Stimulated activated effector memory CD8-positive, alpha-beta T cell treated with anti-CD3 and anti-CD28 coated beads, Interleukin-12 subunit alpha, Interleukin-12 subunit beta, amount 100 ng/mL, for 72 hours (primary cell): ENCODE measurements at regions not wholly inside any gene's neighbourhood (a gene's known extent, or its start where the extent isn't known, plus 50 kb on each side); places are given as distances from the start of the nearest gene placed in this dataset.
"Not testable (repeated sequence)": the region's sequence is repeated elsewhere in the genome, so short reads cannot be mapped to it uniquely, and the experiment has no call there.

Source experiments
- ATAC-seq: fragments of 150-1000 bp; cut with Tn5 transposase; 2 replicates; pipeline ENCODE4 v1.10.0; 2021
- DNase-seq, 2 donors: peaks; one replicate each; pipeline ENCODE4 v3.0.0; 2021 to 2022; ENCODE audit warnings: low spot score in 2 of 2
- H3K27ac Mint-ChIP-seq: one replicate; pipeline ENCODE4 v1.8.0; 2022; ENCODE audit warnings: mild to moderate bottlenecking, mixed read lengths
- H3K36me3 Mint-ChIP-seq: one replicate; pipeline ENCODE4 v1.8.0; 2022; ENCODE audit warnings: mild to moderate bottlenecking, mixed read lengths
- H3K4me1 Mint-ChIP-seq: one replicate; pipeline ENCODE4 v1.8.0; 2022; ENCODE audit warnings: mixed read lengths
- H3K4me3 Mint-ChIP-seq: one replicate; pipeline ENCODE4 v1.8.0; 2022; ENCODE audit warnings: mild to moderate bottlenecking, mixed read lengths
- H3K9me3 Mint-ChIP-seq: one replicate; pipeline ENCODE4 v1.8.0; 2022; ENCODE audit warnings: mixed read lengths

DNA sequence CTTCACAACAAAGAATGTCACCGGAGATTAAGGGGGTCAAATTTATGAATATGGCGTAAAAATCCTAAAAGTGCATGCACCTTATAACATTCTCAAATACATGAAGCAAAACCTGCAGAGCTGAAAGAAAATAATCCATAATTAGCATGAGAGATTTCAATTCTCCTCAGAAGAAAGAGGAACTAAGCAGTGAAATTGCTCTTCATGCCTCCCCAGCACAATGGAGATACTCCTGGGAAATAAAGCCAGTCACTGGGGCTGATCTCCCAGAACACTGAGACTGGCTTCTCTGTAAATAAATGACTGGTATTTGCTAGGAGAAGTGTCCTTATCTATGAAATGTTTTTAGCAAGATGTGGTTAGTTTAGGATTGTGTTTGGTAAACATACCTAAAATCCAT lies 68.1 kb downstream of the GOLGA6L6 start:
- not testable (repeated sequence) for ATAC-seq, H3K4me1 Mint-ChIP-seq, H3K27ac Mint-ChIP-seq, H3K36me3 Mint-ChIP-seq, DNase-seq, H3K9me3 Mint-ChIP-seq, H3K4me3 Mint-ChIP-seq

DNA sequence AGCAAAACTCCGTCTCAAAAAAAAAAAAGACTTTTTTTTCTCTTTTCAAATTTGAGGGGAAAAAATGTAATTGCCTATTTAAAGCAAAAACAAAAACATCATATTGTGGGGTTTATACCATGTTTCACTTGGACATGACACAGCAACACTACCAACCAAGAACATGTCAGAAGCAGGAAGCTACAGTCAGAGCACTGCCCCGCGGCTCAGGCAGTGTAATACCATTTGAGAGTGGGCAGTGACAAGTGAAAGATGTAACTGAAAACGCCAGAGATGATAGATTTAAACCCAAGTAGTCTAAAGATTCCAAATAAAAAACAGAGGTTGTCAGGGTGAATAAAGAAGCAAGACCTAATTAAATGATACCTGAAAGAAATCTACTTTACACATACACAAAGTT lies 68.6 kb downstream of the GOLGA6L6 start:
- H3K4me3 Mint-ChIP-seq, H3K9me3 Mint-ChIP-seq, DNase-seq, H3K27ac Mint-ChIP-seq, H3K4me1 Mint-ChIP-seq, H3K36me3 Mint-ChIP-seq: not testable (repeated sequence)
- peak; percentile 43 for ATAC-seq

DNA sequence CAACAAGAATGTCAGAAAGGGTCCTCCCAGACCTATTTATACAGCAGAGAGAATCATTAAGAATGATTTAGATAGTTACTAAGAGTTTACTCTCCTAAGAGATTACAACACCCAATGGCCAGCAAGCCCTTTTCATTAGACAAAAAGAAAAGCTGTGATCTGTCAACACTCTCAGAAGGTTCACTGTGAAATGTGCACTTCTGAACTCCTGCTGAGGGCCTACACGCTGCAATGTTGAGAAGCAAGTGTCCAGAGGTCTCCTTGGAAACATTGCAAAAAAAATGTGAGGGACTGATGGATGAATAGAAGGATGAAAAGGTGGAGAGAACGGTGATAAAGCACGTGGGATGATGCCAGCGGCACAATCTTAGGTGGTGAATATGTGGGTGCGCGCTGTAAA lies 70.8 kb downstream of the GOLGA6L6 start:
- H3K36me3 Mint-ChIP-seq, H3K27ac Mint-ChIP-seq, DNase-seq: not testable (repeated sequence)

DNA sequence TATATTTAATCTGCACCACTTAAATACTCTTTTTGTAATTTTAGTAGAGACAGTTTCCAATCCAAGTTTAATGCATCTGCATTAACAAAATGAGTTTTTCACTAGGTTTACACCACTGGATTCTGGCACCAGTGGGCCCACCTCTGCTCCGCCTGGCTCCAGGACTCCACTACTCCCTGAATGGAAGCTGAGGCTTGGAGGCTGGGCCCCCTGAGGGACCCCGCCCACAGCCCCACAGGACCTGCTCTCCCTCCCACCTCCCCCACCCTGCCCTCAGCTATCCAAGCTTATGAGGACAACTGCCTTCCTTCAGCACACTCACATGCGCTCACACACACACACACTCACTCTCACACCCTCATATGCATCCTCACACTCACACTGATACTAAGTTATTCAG lies 100.5 kb downstream of the GOLGA6L6 start:
- H3K36me3 Mint-ChIP-seq, H3K9me3 Mint-ChIP-seq, H3K27ac Mint-ChIP-seq, H3K4me1 Mint-ChIP-seq, ATAC-seq, H3K4me3 Mint-ChIP-seq, DNase-seq: not testable (repeated sequence)

More for the DNA sequence above, 70.8 kb downstream of the GOLGA6L6 start:
- not testable (repeated sequence) for ATAC-seq, H3K4me3 Mint-ChIP-seq, H3K9me3 Mint-ChIP-seq, H3K4me1 Mint-ChIP-seq

DNA sequence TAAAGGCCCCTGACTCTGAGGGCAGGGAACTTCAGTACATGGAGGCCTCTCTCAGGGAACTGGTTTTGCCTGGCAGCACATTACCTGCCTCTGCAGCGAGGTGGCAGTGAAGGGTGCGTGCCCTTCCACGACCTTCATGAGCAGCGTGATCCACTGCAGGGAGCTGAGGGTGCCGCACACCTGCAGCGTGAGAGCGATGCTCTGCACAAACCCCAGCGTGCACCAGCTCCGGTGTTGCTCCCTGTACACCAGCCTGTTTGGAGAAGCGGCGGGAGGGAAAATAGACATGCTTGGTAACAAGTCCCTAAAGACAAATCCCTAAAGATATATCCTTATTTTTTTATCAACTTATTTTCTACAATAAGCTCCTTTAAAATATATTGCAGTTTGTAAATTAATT lies 101.2 kb downstream of the GOLGA6L6 start:
- H3K36me3 Mint-ChIP-seq, H3K4me3 Mint-ChIP-seq, H3K27ac Mint-ChIP-seq, DNase-seq, H3K4me1 Mint-ChIP-seq, ATAC-seq, H3K9me3 Mint-ChIP-seq: not testable (repeated sequence)

DNA sequence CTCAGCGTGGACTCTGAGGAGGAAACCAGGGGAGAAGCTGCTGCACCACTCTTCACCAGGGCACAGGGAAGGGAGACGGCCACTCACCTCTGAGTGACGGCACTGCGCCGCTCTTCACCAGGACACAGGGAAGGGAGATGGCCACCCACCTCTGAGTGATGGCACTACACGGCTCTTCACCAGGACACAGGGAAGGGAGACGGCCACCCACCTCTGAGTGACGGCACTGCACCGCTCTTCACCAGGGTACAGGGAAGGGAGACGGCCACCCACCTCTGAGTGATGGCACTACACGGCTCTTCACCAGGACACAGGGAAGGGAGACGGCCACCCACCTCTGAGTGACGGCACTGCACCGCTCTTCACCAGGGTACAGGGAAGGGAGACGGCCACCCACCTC lies 102.5 kb downstream of the GOLGA6L6 start:
- not testable (repeated sequence) for H3K4me1 Mint-ChIP-seq, H3K9me3 Mint-ChIP-seq, H3K4me3 Mint-ChIP-seq, H3K27ac Mint-ChIP-seq, DNase-seq, ATAC-seq, H3K36me3 Mint-ChIP-seq

DNA sequence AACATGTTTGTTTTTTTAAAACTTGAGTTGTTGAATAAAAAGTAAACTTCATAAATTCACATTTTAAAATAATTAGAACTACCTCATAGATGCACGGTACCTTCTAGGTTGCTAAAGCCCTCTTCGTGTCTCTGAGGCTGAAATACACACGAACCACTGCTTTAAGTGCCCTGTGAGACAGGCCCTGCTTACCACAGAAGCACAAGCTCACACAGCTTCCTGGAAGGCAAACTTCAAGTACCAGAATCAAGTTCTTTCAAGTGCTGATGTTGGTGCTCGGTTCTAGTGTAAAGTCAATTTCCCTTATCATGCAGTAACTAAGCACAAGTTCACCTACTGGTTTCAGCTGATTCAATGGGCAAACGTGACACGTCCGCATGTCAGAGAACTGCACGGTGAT lies 103.3 kb downstream of the GOLGA6L6 start:
- DNase-seq, H3K9me3 Mint-ChIP-seq, ATAC-seq, H3K4me3 Mint-ChIP-seq, H3K4me1 Mint-ChIP-seq, H3K36me3 Mint-ChIP-seq, H3K27ac Mint-ChIP-seq: not testable (repeated sequence)

DNA sequence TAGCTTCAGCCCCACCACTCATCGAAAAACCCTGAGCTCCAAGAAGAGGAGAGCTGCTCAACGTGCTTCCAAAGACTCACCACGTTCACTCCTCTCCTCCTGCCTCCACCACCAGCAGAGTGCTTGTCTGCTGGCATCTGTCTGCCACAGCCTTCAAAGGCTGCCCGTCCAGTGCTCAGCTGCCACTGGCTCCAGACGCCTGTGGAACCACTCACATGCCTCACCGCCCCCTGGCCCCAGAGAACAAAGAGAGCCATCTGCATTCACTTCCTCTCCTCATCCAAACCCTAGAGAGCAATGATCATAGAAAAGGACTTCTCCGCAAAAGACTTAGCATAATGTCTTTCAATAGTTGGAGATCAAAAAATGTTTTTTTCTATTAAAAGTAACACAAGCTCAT lies 108.1 kb downstream of the GOLGA6L6 start:
- not testable (repeated sequence) for H3K27ac Mint-ChIP-seq, ATAC-seq, H3K9me3 Mint-ChIP-seq, H3K4me1 Mint-ChIP-seq, H3K36me3 Mint-ChIP-seq, H3K4me3 Mint-ChIP-seq, DNase-seq

DNA sequence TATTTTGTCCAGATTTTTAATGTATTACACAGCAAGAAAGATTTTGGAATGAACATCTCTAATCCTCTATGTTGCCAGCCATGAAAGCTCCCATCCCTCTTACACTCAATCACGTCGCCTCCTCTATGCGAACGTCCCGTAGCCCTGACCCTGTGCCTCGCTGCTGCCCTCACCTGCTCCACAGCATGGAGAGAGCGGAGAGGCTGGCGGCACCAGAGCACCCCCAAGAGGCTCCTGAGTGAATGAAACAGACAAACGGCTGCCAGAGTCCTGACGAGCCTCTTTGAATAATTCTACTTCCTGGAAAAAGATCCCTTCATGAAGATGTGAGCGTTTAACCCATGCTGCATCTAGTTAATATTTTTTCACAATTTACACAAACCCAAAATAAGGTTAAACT lies 111.1 kb downstream of the GOLGA6L6 start:
- not testable (repeated sequence) for H3K9me3 Mint-ChIP-seq, ATAC-seq, H3K36me3 Mint-ChIP-seq

DNA sequence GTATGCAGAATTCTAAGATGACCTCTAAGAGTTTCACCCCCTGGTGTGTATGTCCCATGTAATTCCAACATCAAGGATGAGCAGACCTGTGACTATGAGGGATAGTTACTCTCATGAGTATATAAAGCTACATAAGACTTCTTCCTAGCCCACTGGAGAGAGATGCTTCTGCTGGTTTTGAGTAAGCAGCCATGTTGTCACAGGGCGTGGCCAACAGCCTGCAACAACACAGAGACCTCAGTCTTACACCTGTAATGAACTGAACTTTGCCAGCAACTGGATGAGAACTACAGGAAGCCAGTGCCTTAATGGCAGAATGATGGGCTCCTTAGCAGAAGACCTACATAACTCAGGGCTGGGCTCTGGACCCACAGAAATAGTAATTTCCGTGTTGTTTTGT lies 120.9 kb downstream of the GOLGA6L6 start:
- not testable (repeated sequence) for H3K4me3 Mint-ChIP-seq, DNase-seq, H3K36me3 Mint-ChIP-seq, H3K9me3 Mint-ChIP-seq, H3K27ac Mint-ChIP-seq, H3K4me1 Mint-ChIP-seq
- ATAC-seq: peak; percentile 26

More for the DNA sequence above, 111.1 kb downstream of the GOLGA6L6 start:
- not testable (repeated sequence) for H3K27ac Mint-ChIP-seq, H3K4me1 Mint-ChIP-seq, H3K4me3 Mint-ChIP-seq, DNase-seq

DNA sequence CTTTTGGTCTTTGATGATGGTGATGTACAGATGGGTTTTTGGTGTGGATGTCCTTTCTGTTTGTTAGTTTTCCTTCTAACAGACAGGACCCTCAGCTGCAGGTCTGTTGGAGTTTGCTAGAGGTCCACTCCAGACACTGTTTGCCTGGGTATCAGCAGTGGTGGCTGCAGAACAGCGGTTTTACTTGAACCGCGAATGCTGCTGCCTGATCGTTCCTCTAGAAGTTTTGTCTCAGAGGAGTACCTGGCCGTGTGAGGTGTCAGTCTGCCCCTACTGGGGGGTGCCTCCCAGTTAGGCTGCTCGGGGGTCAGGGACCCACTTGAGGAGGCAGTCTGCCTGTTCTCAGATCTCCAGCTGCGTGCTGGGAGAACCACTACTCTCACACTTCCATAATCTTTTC lies 125.0 kb downstream of the GOLGA6L6 start:
- not testable (repeated sequence) for H3K9me3 Mint-ChIP-seq, DNase-seq, H3K4me3 Mint-ChIP-seq, ATAC-seq, H3K27ac Mint-ChIP-seq, H3K4me1 Mint-ChIP-seq, H3K36me3 Mint-ChIP-seq

DNA sequence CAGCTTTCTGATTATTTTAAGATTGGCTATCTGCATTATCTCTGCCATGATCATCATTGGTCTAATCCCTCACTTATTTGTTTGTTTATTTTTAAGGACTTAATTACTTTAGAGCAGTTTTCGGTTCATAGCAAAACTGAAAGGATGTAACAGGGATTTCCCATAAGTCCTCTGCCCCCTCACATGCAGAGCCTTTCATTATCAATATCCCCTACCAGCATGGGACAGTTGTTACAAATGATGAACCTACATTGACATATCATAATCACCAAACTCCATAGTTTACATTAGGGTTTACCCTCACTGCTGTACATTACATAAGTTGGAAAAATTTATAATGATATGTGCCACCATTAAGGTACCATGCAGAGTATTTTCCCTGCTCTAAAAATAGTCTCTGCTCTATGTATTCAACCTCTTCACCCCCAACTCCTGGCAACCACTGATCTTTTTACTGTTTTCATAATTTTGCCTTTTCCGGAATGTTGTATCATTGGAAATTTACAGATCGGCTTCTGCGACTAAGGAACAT lies 131.9 kb downstream of the GOLGA6L6 start:
- H3K4me3 Mint-ChIP-seq, DNase-seq, H3K27ac Mint-ChIP-seq, ATAC-seq, H3K36me3 Mint-ChIP-seq, H3K4me1 Mint-ChIP-seq, H3K9me3 Mint-ChIP-seq: not testable (repeated sequence)

DNA sequence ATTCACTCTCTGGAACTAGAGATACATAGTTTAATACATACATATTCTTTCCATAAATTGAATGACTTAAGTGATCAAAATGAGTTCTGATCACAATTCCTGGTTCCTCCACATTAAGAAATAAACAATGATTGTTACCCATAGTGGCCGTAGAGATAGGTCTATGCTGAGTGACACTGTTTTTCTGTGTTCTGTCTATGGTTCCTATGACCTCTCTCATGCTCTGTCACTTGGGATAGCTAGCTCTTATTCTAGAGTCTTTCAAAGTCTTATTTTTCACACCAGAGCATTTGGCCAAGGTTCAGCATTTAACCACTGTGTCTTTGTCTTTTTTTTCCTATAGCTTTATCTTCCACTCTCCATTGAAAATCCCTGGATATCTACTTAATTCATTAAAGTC lies 132.4 kb downstream of the GOLGA6L6 start:
- Mint-ChIP-seq H3K36me3 (no peaks in the 10 kb centered on the region), H3K9me3 (no peaks in the 10 kb centered on the region), H3K4me3 (no peak overlapping the region), H3K4me1 (no peaks in the 10 kb centered on the region), H3K27ac (no peak overlapping the region)
- DNase-seq: no peak
- peak; percentile 28 for ATAC-seq

DNA sequence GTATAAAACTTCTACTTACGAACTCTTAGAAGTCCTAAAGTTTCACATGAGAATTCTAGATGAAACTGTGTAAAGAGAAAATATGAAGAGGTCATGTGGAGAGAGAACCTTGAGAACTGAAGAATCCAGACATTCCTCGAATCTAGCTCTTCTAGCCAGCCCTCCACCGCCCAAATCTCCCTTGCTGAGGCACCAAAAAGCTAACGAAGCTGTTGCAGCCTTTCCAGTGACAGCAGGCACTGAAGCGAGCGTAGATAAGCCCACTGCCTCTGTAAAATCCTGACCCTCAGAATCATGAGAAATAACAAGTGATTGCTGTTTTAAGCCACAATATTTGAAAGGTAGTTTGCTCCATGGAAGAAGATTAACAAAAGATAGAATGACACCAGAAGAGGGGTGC lies 134.0 kb downstream of the GOLGA6L6 start:
- no peaks in the 10 kb centered on the region for H3K9me3 Mint-ChIP-seq
- no peaks in the 10 kb centered on the region for H3K4me1 Mint-ChIP-seq
- no peaks in the 10 kb centered on the region for H3K36me3 Mint-ChIP-seq
- no peak for ATAC-seq
- no peak overlapping the region for H3K4me3 Mint-ChIP-seq
- DNase-seq: no peak
- H3K27ac Mint-ChIP-seq: no peak overlapping the region

DNA sequence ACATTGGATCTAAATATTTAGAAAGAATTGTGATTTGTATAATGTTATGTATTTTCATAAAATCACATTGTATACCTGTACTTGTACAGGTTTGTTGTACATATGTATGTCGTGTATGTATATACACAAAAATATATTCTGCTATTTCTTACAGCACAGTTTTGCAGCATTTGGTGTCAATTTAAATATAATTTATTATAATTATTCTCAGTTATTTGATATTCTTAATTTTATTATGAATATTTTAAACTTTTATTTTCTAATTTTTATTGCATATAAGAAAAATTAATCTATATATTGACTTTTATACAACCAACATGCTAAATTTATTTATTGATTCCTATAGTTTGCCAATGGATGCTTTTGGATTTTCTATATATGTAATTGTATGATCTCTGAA lies 137.0 kb downstream of the GOLGA6L6 start:
- not testable (repeated sequence) for H3K27ac Mint-ChIP-seq, H3K4me1 Mint-ChIP-seq, H3K36me3 Mint-ChIP-seq, DNase-seq, ATAC-seq, H3K4me3 Mint-ChIP-seq, H3K9me3 Mint-ChIP-seq

DNA sequence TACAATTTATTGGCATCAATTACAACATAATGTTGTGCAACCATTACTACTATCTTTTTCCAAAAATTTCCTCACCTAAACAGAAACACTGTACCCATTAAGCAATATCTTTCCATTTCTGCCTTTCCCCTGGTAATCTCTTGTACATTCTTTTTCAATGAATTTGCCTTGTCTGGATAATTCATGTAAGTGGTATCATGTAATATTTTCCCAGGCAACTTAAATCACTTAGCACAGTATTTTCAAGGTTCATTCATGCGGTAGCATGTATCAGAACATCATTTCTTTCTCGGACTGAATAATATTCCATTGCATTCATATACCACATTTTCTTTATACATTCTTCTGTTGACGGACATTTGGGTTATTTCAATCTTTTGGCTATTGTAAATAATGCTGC lies 139.0 kb downstream of the GOLGA6L6 start:
- H3K9me3 Mint-ChIP-seq, ATAC-seq, H3K4me3 Mint-ChIP-seq, DNase-seq, H3K27ac Mint-ChIP-seq, H3K4me1 Mint-ChIP-seq, H3K36me3 Mint-ChIP-seq: not testable (repeated sequence)

DNA sequence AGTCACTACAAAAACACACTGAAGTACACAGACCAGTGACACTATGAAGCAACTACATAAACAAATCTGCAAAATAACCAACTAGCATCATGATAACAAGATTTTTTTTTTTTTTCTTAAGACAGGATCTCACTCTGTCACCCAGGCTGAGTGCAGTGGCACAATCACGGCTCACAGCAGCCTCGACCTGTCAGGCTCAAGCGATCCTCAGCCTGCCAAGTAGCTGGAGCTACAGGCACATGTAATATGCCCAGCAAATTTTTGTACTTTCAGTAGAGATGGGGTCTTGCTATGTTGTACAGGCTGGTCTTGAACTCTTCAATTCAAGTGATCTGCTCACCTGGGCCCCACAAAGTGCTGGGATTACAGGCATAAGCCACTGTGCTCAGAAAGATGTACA lies 140.5 kb downstream of the GOLGA6L6 start:
- H3K4me1 Mint-ChIP-seq, H3K27ac Mint-ChIP-seq, H3K9me3 Mint-ChIP-seq, H3K4me3 Mint-ChIP-seq, H3K36me3 Mint-ChIP-seq, DNase-seq: not testable (repeated sequence)
- peak; percentile 37 for ATAC-seq
